GM08714 (cell line): ENCODE measurements at regions not wholly inside any gene's neighbourhood (a gene's known extent, or its start where the extent isn't known, plus 50 kb on each side); places are given as distances from the start of the nearest gene placed in this dataset.
"Not testable (repeated sequence)": the region's sequence is repeated elsewhere in the genome, so short reads cannot be mapped to it uniquely, and the experiment has no call there.

Source experiments
- H3K4me3 ChIP-seq: fragments of 200-500 bp; sonication (Bioruptor generic); 2 replicates; pipeline ENCODE4 v1.5.1; 2014; ENCODE audit warnings: mild to moderate bottlenecking, low read length, inconsistent platforms
- ZNF274 ChIP-seq: IDR thresholded peaks from 2 replicates; pipeline ENCODE4 v1.6.1; 2012; ENCODE audit warnings: mild to moderate bottlenecking, low read depth, low read length

GRCh38 chr4:23113104-23113503, 420.4 kb downstream of the GBA3 start:
- no peak for TF ChIP-seq ZNF274

GRCh38 chr4:23106516-23106915, 413.8 kb downstream of the GBA3 start:
- no peak for TF ChIP-seq ZNF274
- no peak overlapping the region for H3K4me3 ChIP-seq

More at GRCh38 chr4:23113104-23113503, 420.4 kb downstream of the GBA3 start:
- H3K4me3 ChIP-seq: no peak overlapping the region

GRCh38 chr4:23105759-23106370, 413.1 kb downstream of the GBA3 start:
- no peak overlapping the region for H3K4me3 ChIP-seq
- TF ChIP-seq ZNF274: no peak

GRCh38 chr4:23097251-23097650, 404.5 kb downstream of the GBA3 start:
- no peak for TF ChIP-seq ZNF274
- H3K4me3 ChIP-seq: no peak overlapping the region

GRCh38 chr4:23091711-23092110, 399.0 kb downstream of the GBA3 start:
- no peak for TF ChIP-seq ZNF274
- no peak overlapping the region for H3K4me3 ChIP-seq

- H3K4me3 ChIP-seq: no peak overlapping the region
- TF ChIP-seq ZNF274: no peak
Observed at GRCh38 chr4:23085249-23085568, 392.5 kb downstream of the GBA3 start.

GRCh38 chr4:23084559-23085248, 392.0 kb downstream of the GBA3 start:
- H3K4me3 ChIP-seq: no peak overlapping the region
- no peak for TF ChIP-seq ZNF274

- H3K4me3 ChIP-seq: no peak overlapping the region
- no peak for TF ChIP-seq ZNF274
Observed at GRCh38 chr4:23083391-23083790, 390.7 kb downstream of the GBA3 start.

GRCh38 chr4:23080171-23080570, 387.4 kb downstream of the GBA3 start:
- not testable (repeated sequence) for H3K4me3 ChIP-seq

GRCh38 chr4:23070848-23071570, 378.3 kb downstream of the GBA3 start:
- TF ChIP-seq ZNF274: no peak
- H3K4me3 ChIP-seq: no peak overlapping the region

- H3K4me3 ChIP-seq: no peak overlapping the region
- TF ChIP-seq ZNF274: no peak
Observed at GRCh38 chr4:23068756-23069155, 376.0 kb downstream of the GBA3 start.

- TF ChIP-seq ZNF274: no peak
- no peak overlapping the region for H3K4me3 ChIP-seq
Observed at GRCh38 chr4:23068287-23068686, 375.6 kb downstream of the GBA3 start.

- H3K4me3 ChIP-seq: no peak overlapping the region
- no peak for TF ChIP-seq ZNF274
Observed at GRCh38 chr4:23062188-23062587, 369.5 kb downstream of the GBA3 start.

GRCh38 chr4:23061431-23061830, 368.7 kb downstream of the GBA3 start:
- TF ChIP-seq ZNF274: no peak
- no peak overlapping the region for H3K4me3 ChIP-seq

- TF ChIP-seq ZNF274: no peak
- no peak overlapping the region for H3K4me3 ChIP-seq
Observed at GRCh38 chr4:23060776-23061175, 368.0 kb downstream of the GBA3 start.
